Esophagus mucosa (tissue), 1 donor: ENCODE measurements at regions not wholly inside any gene's neighbourhood (a gene's known extent, or its start where the extent isn't known, plus 50 kb on each side); places are given as distances from the start of the nearest gene placed in this dataset.

Experiments used
- ATAC-seq: fragments of 200-7000 bp; cut with Tn5 transposase; one replicate; pipeline ENCODE4 v1.9.1; 2020
- donor health status: DM: yes; HTN: yes; CAD: no.

GRCh38 chr4:169810325-169811323, 52.9 kb upstream of the HPF1 start:
- ATAC-seq: peak; percentile 45

- no peak for ATAC-seq
Measured at GRCh38 chr4:169807934-169808509, 50.3 kb upstream of the HPF1 start.
